HEK293T (cell line): ENCODE measurements at regions not wholly inside any gene's neighbourhood (a gene's known extent, or its start where the extent isn't known, plus 50 kb on each side); places are given as distances from the start of the nearest gene placed in this dataset.

Source experiments
- CTCF ChIA-PET: fragments of 350-600 bp; formaldehyde crosslinking; extraction: SDS; loops from one replicate; lab custom pipeline; 2021; ENCODE audit warnings: antibody characterized with exemption, inconsistent platforms; lab: Yijun Ruan, JAX
- POLR2A ChIA-PET: fragments of 350-600 bp; formaldehyde crosslinking; extraction: SDS; loops from one replicate; lab custom pipeline; 2020; ENCODE audit warnings: antibody characterized with exemption, inconsistent platforms; lab: Yijun Ruan, JAX
- DNase-seq: peaks from one replicate; pipeline ENCODE4 v3.0.0; 2012; ENCODE audit warnings: mixed read lengths; ENCODE audit errors: extremely low spot score
- ARNT ChIP-seq: fragments of 450-650 bp; IDR thresholded peaks from 2 replicates; pipeline ENCODE4 v1.6.1; 2017; ENCODE audit warnings: mild to moderate bottlenecking
- BHLHE40 ChIP-seq: fragments of 450-650 bp; IDR thresholded peaks from 2 replicates; pipeline ENCODE4 v1.6.1; 2016; ENCODE audit warnings: mild to moderate bottlenecking, moderate library complexity, borderline replicate concordance
- CTBP1 ChIP-seq: fragments of 450-650 bp; IDR thresholded peaks from 2 replicates; pipeline ENCODE4 v1.6.1; 2016; ENCODE audit warnings: borderline replicate concordance
- ELF4 ChIP-seq: fragments of 450-650 bp; IDR thresholded peaks from 2 replicates; pipeline ENCODE4 v1.6.1; 2017; ENCODE audit warnings: antibody characterized with exemption
- FOXA1 ChIP-seq: fragments of 450-650 bp; IDR thresholded peaks from 2 replicates; pipeline ENCODE4 v1.6.1; 2016; ENCODE audit warnings: mild to moderate bottlenecking
- FOXK2 ChIP-seq: fragments of 450-650 bp; IDR thresholded peaks from 2 replicates; pipeline ENCODE4 v1.6.1; 2016; ENCODE audit warnings: mild to moderate bottlenecking
- FOXM1 ChIP-seq: fragments of 450-650 bp; IDR thresholded peaks from 2 replicates; pipeline ENCODE4 v1.6.1; 2017; ENCODE audit warnings: mild to moderate bottlenecking, borderline replicate concordance
- HDGF ChIP-seq: fragments of 450-650 bp; IDR thresholded peaks from 2 replicates; pipeline ENCODE4 v1.6.1; 2017; ENCODE audit warnings: antibody characterized with exemption, borderline replicate concordance
- L3MBTL2 ChIP-seq: fragments of 450-650 bp; conservative IDR thresholded peaks from 2 replicates; pipeline ENCODE4 v1.6.1; 2016; ENCODE audit warnings: mild to moderate bottlenecking
- LEF1 ChIP-seq: fragments of 450-650 bp; IDR thresholded peaks from 2 replicates; pipeline ENCODE4 v1.6.1; 2017; ENCODE audit warnings: mild to moderate bottlenecking, borderline replicate concordance
- NFRKB ChIP-seq: fragments of 450-650 bp; IDR thresholded peaks from 2 replicates; pipeline ENCODE4 v1.6.1; 2016; ENCODE audit warnings: mild to moderate bottlenecking, moderate library complexity
- SP1 ChIP-seq: fragments of 450-650 bp; IDR thresholded peaks from 2 replicates; pipeline ENCODE4 v1.6.1; 2017
- SUZ12 ChIP-seq: fragments of 450-650 bp; IDR thresholded peaks from 2 replicates; pipeline ENCODE4 v1.6.1; 2016; ENCODE audit warnings: mild to moderate bottlenecking
- TARDBP ChIP-seq: fragments of 450-650 bp; IDR thresholded peaks from 2 replicates; pipeline ENCODE4 v1.6.1; 2016
- ZNF384 ChIP-seq: fragments of 450-650 bp; IDR thresholded peaks from 2 replicates; pipeline ENCODE4 v1.6.1; 2016
- TF ChIP-seq, protein P1 (sequence below): fragments of 450-650 bp; IDR thresholded peaks from 2 replicates; pipeline ENCODE4 v1.6.1; 2016

- ChIA-PET CTCF (no interaction called here), POLR2A (no interaction called here)
- no peak for TF ChIP-seq SUZ12
- TF ChIP-seq LEF1: no peak
- no peak for TF ChIP-seq ELF4
- no peak for DNase-seq
Observed at GRCh38 chr15:93282808-93283207, 193.8 kb upstream of the RGMA start.

DNA sequence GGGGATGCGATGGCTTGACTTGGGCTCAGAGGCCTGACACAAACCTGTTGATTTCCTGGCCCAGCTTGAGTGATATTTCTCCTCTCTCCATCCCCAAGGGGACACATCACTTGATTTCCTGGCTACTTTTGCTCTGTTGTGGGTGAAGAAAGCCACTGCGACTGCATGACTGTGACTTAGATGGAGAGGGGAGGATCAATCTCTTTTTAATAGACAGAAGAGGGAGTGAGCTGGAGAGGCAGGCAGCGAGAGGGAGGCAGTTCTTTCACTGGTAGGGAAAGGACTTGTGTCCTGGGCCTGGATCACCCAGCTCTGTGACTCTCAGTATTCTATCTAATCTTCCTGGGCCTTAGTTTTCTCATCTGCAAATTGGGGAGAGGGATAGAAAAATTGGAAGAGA lies 189.8 kb upstream of the RGMA start:
- TF ChIP-seq FOXA1 (no peak), HDGF (no peak), FOXM1 (no peak), ZNF384 (no peak), CTBP1 (no peak), SUZ12 (no peak), L3MBTL2 (no peak), ELF4 (no peak), SP1 (no peak), BHLHE40 (no peak), LEF1 (no peak)
- no peak for DNase-seq
- POLR2A ChIA-PET: no interaction called here
- CTCF ChIA-PET: no interaction called here

- ChIA-PET POLR2A (no interaction called here), CTCF (interaction anchor here (0.6 kb wide), 1 partner anchor 829 kb away, joined by 3 read pairs; no protein-coding TSS in a partner anchor)
- no peak for DNase-seq
- TF ChIP-seq BHLHE40: no peak
- no peak for TF ChIP-seq FOXK2
- TF ChIP-seq, protein P1, sequence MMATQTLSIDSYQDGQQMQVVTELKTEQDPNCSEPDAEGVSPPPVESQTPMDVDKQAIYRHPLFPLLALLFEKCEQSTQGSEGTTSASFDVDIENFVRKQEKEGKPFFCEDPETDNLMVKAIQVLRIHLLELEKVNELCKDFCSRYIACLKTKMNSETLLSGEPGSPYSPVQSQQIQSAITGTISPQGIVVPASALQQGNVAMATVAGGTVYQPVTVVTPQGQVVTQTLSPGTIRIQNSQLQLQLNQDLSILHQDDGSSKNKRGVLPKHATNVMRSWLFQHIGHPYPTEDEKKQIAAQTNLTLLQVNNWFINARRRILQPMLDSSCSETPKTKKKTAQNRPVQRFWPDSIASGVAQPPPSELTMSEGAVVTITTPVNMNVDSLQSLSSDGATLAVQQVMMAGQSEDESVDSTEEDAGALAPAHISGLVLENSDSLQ: no peak
- no peak for TF ChIP-seq HDGF
- TF ChIP-seq ELF4: no peak
- no peak for TF ChIP-seq TARDBP
- TF ChIP-seq ZNF384: no peak
- no peak for TF ChIP-seq SUZ12
- no peak for TF ChIP-seq CTBP1
- no peak for TF ChIP-seq ARNT
- no peak for TF ChIP-seq FOXA1
- no peak for TF ChIP-seq FOXM1
- no peak for TF ChIP-seq SP1
- TF ChIP-seq NFRKB: no peak
Observed at GRCh38 chr15:93278006-93278405, 189.0 kb upstream of the RGMA start.

- DNase-seq: no peak
- POLR2A ChIA-PET: no interaction called here
- CTCF ChIA-PET: no interaction called here
- TF ChIP-seq SP1: no peak
Observed at GRCh38 chr15:93274257-93274656, 185.2 kb upstream of the RGMA start.

DNA sequence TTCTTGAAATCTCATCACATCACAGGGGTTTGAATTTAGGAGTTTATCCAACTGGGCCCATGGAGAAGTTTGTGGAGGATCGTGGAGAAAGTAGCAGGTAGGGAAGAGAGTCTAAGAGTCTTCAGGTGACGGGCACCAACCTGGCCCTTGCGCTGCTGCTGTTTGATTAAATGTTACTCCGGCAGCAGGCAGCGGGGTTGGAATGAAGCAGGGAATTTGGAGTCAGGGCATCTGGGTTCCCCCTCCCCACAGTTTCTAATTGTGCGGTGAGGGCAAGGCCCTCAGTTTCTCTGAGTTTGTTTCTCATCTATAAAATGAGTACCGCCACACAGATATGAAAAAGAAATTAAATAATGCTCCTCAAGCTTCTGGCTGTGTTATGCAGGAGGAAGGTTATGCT lies 182.9 kb upstream of the RGMA start:
- CTCF ChIA-PET: no interaction called here
- POLR2A ChIA-PET: no interaction called here
- TF ChIP-seq, protein P1: no peak
- TF ChIP-seq ELF4: no peak
- no peak for TF ChIP-seq FOXK2
- TF ChIP-seq HDGF: no peak
- TF ChIP-seq L3MBTL2: no peak
- TF ChIP-seq ARNT: no peak
- TF ChIP-seq ZNF384: no peak
- TF ChIP-seq NFRKB: no peak
- no peak for TF ChIP-seq SUZ12
- TF ChIP-seq FOXA1: no peak
- TF ChIP-seq CTBP1: no peak
- TF ChIP-seq LEF1: no peak
- TF ChIP-seq BHLHE40: no peak
- no peak for TF ChIP-seq TARDBP
- no peak for TF ChIP-seq FOXM1
- no peak for DNase-seq

DNA sequence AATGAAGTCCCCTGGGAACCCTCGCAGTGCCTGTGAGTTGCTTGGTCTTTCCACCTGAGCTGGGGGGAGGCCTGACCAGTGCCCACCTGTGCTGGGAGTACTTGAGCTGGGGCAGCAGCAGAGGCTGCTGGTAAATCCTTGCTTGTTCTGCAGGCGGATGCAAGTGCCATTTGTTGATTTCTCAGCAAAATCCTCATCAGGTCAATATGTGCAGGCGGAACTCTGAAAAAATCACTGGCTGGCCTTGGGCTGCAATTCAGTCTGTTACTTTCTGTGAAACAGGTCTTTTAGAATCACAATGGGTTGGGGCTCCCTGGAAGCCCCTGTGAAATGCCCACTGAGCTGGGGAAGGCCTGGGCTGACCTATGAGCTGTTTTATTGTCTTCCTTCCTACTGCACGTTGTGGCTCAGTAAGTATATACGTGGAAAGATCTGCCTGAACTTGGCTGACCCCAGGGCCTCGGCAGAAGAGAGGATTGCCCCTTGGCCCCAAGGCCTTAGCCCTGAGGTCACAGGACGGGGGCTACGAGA lies 182.0 kb upstream of the RGMA start:
- no peak for DNase-seq
- CTCF ChIA-PET: no interaction called here
- POLR2A ChIA-PET: no interaction called here
- no peak for TF ChIP-seq ZNF384
- TF ChIP-seq SUZ12: no peak
- TF ChIP-seq TARDBP: no peak
- no peak for TF ChIP-seq SP1
- TF ChIP-seq L3MBTL2: no peak
- no peak for TF ChIP-seq NFRKB
- TF ChIP-seq, protein P1: no peak
- TF ChIP-seq FOXA1: no peak
- TF ChIP-seq BHLHE40: no peak
- no peak for TF ChIP-seq FOXM1
- no peak for TF ChIP-seq LEF1
- no peak for TF ChIP-seq ELF4
- no peak for TF ChIP-seq ARNT
- no peak for TF ChIP-seq HDGF

GRCh38 chr15:93268066-93268465 lies 179.1 kb upstream of the RGMA start:
- TF ChIP-seq CTBP1 (no peak), BHLHE40 (no peak), ZNF384 (no peak), FOXM1 (no peak), TARDBP (no peak), NFRKB (no peak), FOXA1 (no peak), SUZ12 (no peak), L3MBTL2 (no peak), ARNT (no peak), ELF4 (no peak), SP1 (no peak), HDGF (no peak), FOXK2 (no peak), LEF1 (no peak)
- TF ChIP-seq, protein P1: no peak
- DNase-seq: no peak
- CTCF ChIA-PET: no interaction called here
- POLR2A ChIA-PET: no interaction called here
